Astrocyte (in vitro differentiated cells and primary cell): ENCODE measurements at regions not wholly inside any gene's neighbourhood (a gene's known extent, or its start where the extent isn't known, plus 50 kb on each side); places are given as distances from the start of the nearest gene placed in this dataset.
"Not testable (repeated sequence)": the region's sequence is repeated elsewhere in the genome, so short reads cannot be mapped to it uniquely, and the experiment has no call there.

ENCODE experiments used
- DNase-seq: peaks from one replicate; pipeline ENCODE4 v3.0.0-alpha.2; 2010; ENCODE audit warnings: low read depth
- FAIRE-seq: peaks from 2 replicates; lab custom pipeline; 2011; peaks lifted over from hg19 to GRCh38; lab: Jason Lieb, UNC
- H2AFZ ChIP-seq: 2 replicates; pipeline ENCODE4 v1.6.0; 2012; ENCODE audit warnings: low read depth, low read length, inconsistent platforms
- H3K27ac ChIP-seq: 2 replicates; pipeline ENCODE4 v1.5.1; 2011; ENCODE audit warnings: low read depth, low read length, inconsistent platforms
- H3K27me3 ChIP-seq: 2 replicates; pipeline ENCODE4 v1.6.0; 2011; ENCODE audit warnings: low read length, inconsistent platforms; ENCODE audit not compliant: insufficient read depth
- H3K36me3 ChIP-seq: 2 replicates; pipeline ENCODE4 v1.5.1; 2011; ENCODE audit warnings: low read length, inconsistent platforms; ENCODE audit not compliant: insufficient read depth
- H3K4me1 ChIP-seq: 2 replicates; pipeline ENCODE4 v1.5.1; 2011; ENCODE audit warnings: low read length, inconsistent platforms; ENCODE audit not compliant: insufficient read depth
- H3K4me2 ChIP-seq: 2 replicates; pipeline ENCODE4 v1.6.0; 2012; ENCODE audit warnings: low read length, inconsistent platforms
- H3K4me3 ChIP-seq: 2 replicates; pipeline ENCODE4 v1.5.1; 2011; ENCODE audit warnings: low read depth, mild to moderate bottlenecking, low read length, inconsistent platforms; ENCODE audit not compliant: insufficient read depth
- H3K79me2 ChIP-seq: 2 replicates; pipeline ENCODE4 v1.6.0; 2012; ENCODE audit warnings: mild to moderate bottlenecking, low read length, inconsistent platforms; ENCODE audit not compliant: insufficient read depth
- H3K9ac ChIP-seq: 2 replicates; pipeline ENCODE4 v1.6.0; 2012; ENCODE audit warnings: mild to moderate bottlenecking, low read length, inconsistent platforms
- H3K9me3 ChIP-seq: 2 replicates; pipeline ENCODE4 v1.5.1; 2012; ENCODE audit warnings: low read depth, mild to moderate bottlenecking, low read length, inconsistent platforms; ENCODE audit not compliant: insufficient read depth
- H4K20me1 ChIP-seq: 2 replicates; pipeline ENCODE4 v1.6.0; 2012; ENCODE audit warnings: low read length, inconsistent platforms; ENCODE audit not compliant: insufficient read depth
- H3K27ac Mint-ChIP-seq: one replicate; pipeline ENCODE4 v1.8.0; 2021; ENCODE audit warnings: mild to moderate bottlenecking, mixed read lengths; ENCODE audit not compliant: unreplicated experiment
- H3K27me3 Mint-ChIP-seq: one replicate; pipeline ENCODE4 v1.8.0; 2021; ENCODE audit warnings: low read depth, mixed read lengths; ENCODE audit not compliant: unreplicated experiment
- H3K36me3 Mint-ChIP-seq: one replicate; pipeline ENCODE4 v1.8.0; 2021; ENCODE audit warnings: low read depth, mixed read lengths; ENCODE audit not compliant: unreplicated experiment
- H3K4me1 Mint-ChIP-seq: one replicate; pipeline ENCODE4 v1.8.0; 2021; ENCODE audit warnings: low read depth, mixed read lengths; ENCODE audit not compliant: unreplicated experiment
- H3K4me3 Mint-ChIP-seq: one replicate; pipeline ENCODE4 v1.8.0; 2021; ENCODE audit warnings: mild to moderate bottlenecking, moderate library complexity, mixed read lengths; ENCODE audit not compliant: unreplicated experiment
- H3K9me3 Mint-ChIP-seq: one replicate; pipeline ENCODE4 v1.8.0; 2021; ENCODE audit warnings: mild to moderate bottlenecking, mixed read lengths; ENCODE audit not compliant: unreplicated experiment
- CTCF ChIP-seq: IDR thresholded peaks from 2 replicates; pipeline ENCODE4 v1.5.1; 2011; ENCODE audit warnings: low read depth, mild to moderate bottlenecking, inconsistent platforms, low read length, moderate library complexity; ENCODE audit not compliant: insufficient read depth
- EZH2 ChIP-seq: IDR thresholded peaks from 2 replicates; pipeline ENCODE4 v1.6.1; 2012; ENCODE audit warnings: mild to moderate bottlenecking, low read length, inconsistent platforms; ENCODE audit not compliant: insufficient read depth

GRCh38 chr17:64747938-64748540 lies 85.9 kb upstream of the SMURF2 start:
- Mint-ChIP-seq H3K36me3 (peaks cover 6% of the 10 kb centered on the region), H3K9me3 (peaks cover 2% of the 10 kb centered on the region), H3K4me3 (no peak overlapping the region), H3K27me3 (no peaks in the 10 kb centered on the region), H3K27ac (peak overlapping the region; percentile 91), H3K4me1 (peaks cover 6% of the 10 kb centered on the region)
- H3K4me3 ChIP-seq = no peak overlapping the region
- peak; percentile 78 for DNase-seq
- no peaks in the 10 kb centered on the region for H3K9me3 ChIP-seq
- no peaks in the 10 kb centered on the region for H3K79me2 ChIP-seq
- H3K4me2 ChIP-seq = peak overlapping the region; percentile 53
- FAIRE-seq = no peak
- H3K36me3 ChIP-seq = no peaks in the 10 kb centered on the region
- no peaks in the 10 kb centered on the region for H4K20me1 ChIP-seq
- H3K9ac ChIP-seq = peak overlapping the region; percentile 49
- H3K27me3 ChIP-seq = no peaks in the 10 kb centered on the region
- TF ChIP-seq CTCF = no peak
- no peak for TF ChIP-seq EZH2
- H2AFZ ChIP-seq = peak overlapping the region; percentile 76
- peak overlapping the region; percentile 63 for H3K27ac ChIP-seq
- H3K4me1 ChIP-seq = peaks cover 10% of the 10 kb centered on the region

GRCh38 chr17:64742326-64742725 lies 80.2 kb upstream of the SMURF2 start:
- H3K4me1 ChIP-seq = peaks cover 23% of the 10 kb centered on the region
- no peak overlapping the region for H3K4me3 ChIP-seq
- Mint-ChIP-seq H3K36me3 (no peaks in the 10 kb centered on the region), H3K27ac (peak overlapping the region; percentile 75), H3K9me3 (no peaks in the 10 kb centered on the region), H3K4me1 (peaks cover 27% of the 10 kb centered on the region), H3K4me3 (no peak overlapping the region), H3K27me3 (no peaks in the 10 kb centered on the region)
- no peak for FAIRE-seq
- H3K27me3 ChIP-seq = no peaks in the 10 kb centered on the region
- TF ChIP-seq EZH2 (no peak), CTCF (no peak)
- H3K36me3 ChIP-seq = no peaks in the 10 kb centered on the region
- H3K79me2 ChIP-seq = no peaks in the 10 kb centered on the region
- H3K27ac ChIP-seq = no peak overlapping the region
- no peak overlapping the region for H2AFZ ChIP-seq
- no peaks in the 10 kb centered on the region for H4K20me1 ChIP-seq
- H3K9ac ChIP-seq = no peak overlapping the region
- no peak overlapping the region for H3K4me2 ChIP-seq
- H3K9me3 ChIP-seq = no peaks in the 10 kb centered on the region
- no peak for DNase-seq

GRCh38 chr17:64741916-64742315 lies 79.8 kb upstream of the SMURF2 start:
- FAIRE-seq, H3K36me3 ChIP-seq, H3K27me3 Mint-ChIP-seq, H3K4me3 ChIP-seq, H3K9me3 Mint-ChIP-seq, H3K36me3 Mint-ChIP-seq, H4K20me1 ChIP-seq, H3K79me2 ChIP-seq, H3K9ac ChIP-seq, H2AFZ ChIP-seq, H3K27me3 ChIP-seq, H3K4me2 ChIP-seq, H3K9me3 ChIP-seq, H3K27ac ChIP-seq: not testable (repeated sequence)
- peak overlapping the region; percentile 75 for H3K27ac Mint-ChIP-seq
- DNase-seq = peak; percentile 67
- H3K4me3 Mint-ChIP-seq = peak overlapping the region; percentile 60
- peaks cover 23% of the 10 kb centered on the region for H3K4me1 ChIP-seq
- peaks cover 27% of the 10 kb centered on the region for H3K4me1 Mint-ChIP-seq
